ENCODE measurements at regions not wholly inside any gene's neighbourhood (a gene's known extent, or its start where the extent isn't known, plus 50 kb on each side); places are given as distances from the start of the nearest gene placed in this dataset.
"Not testable (repeated sequence)": the region's sequence is repeated elsewhere in the genome, so short reads cannot be mapped to it uniquely, and the experiment has no call there.

GRCh38 chr2:367246-367645 lies 79.4 kb upstream of the ALKAL2 start:
- no peak for FAIRE-seq
- no peak for DNase-seq (ENCODE audit: extremely low spot score, insufficient read length, low read depth)

GRCh38 chr2:366706-367105 lies 78.8 kb upstream of the ALKAL2 start:
- no peak for DNase-seq (ENCODE audit: extremely low spot score, insufficient read length, low read depth)
- no peak for FAIRE-seq

- FAIRE-seq (no peak), DNase-seq (ENCODE audit: extremely low spot score, insufficient read length, low read depth) (no peak)
Measured at GRCh38 chr2:365367-366275, 77.7 kb upstream of the ALKAL2 start.

GRCh38 chr2:363824-364470 lies 76.1 kb upstream of the ALKAL2 start:
- FAIRE-seq = no peak
- no peak for DNase-seq (ENCODE audit: extremely low spot score, insufficient read length, low read depth)

- FAIRE-seq = no peak
- DNase-seq (ENCODE audit: extremely low spot score, insufficient read length, low read depth) = no peak
Measured at GRCh38 chr2:362924-363323, 75.0 kb upstream of the ALKAL2 start.

GRCh38 chr2:360124-360523 lies 72.2 kb upstream of the ALKAL2 start:
- FAIRE-seq (no peak), DNase-seq (ENCODE audit: extremely low spot score, insufficient read length, low read depth) (no peak)

- DNase-seq (ENCODE audit: extremely low spot score, insufficient read length, low read depth) (no peak), FAIRE-seq (no peak)
Measured at GRCh38 chr2:359047-359446, 71.2 kb upstream of the ALKAL2 start.

GRCh38 chr2:357811-358210 lies 69.9 kb upstream of the ALKAL2 start:
- DNase-seq (ENCODE audit: extremely low spot score, insufficient read length, low read depth) (no peak), FAIRE-seq (no peak)

GRCh38 chr2:356304-356703 lies 68.4 kb upstream of the ALKAL2 start:
- DNase-seq (ENCODE audit: extremely low spot score, insufficient read length, low read depth); FAIRE-seq: not testable (repeated sequence)

- FAIRE-seq (no peak), DNase-seq (ENCODE audit: extremely low spot score, insufficient read length, low read depth) (no peak)
Measured at GRCh38 chr2:355773-356172, 67.9 kb upstream of the ALKAL2 start.

GRCh38 chr2:352696-353095 lies 64.8 kb upstream of the ALKAL2 start:
- FAIRE-seq (no peak), DNase-seq (ENCODE audit: extremely low spot score, insufficient read length, low read depth) (no peak)

GRCh38 chr2:349390-349789 lies 61.5 kb upstream of the ALKAL2 start:
- DNase-seq (ENCODE audit: extremely low spot score, insufficient read length, low read depth) (no peak), FAIRE-seq (no peak)

- DNase-seq (ENCODE audit: extremely low spot score, insufficient read length, low read depth) = no peak
- FAIRE-seq = no peak
Measured at GRCh38 chr2:348361-348916, 60.5 kb upstream of the ALKAL2 start.

- no peak for DNase-seq (ENCODE audit: extremely low spot score, insufficient read length, low read depth)
- FAIRE-seq = no peak
Measured at GRCh38 chr2:344811-345210, 56.9 kb upstream of the ALKAL2 start.

- FAIRE-seq = no peak
- no peak for DNase-seq (ENCODE audit: extremely low spot score, insufficient read length, low read depth)
Measured at GRCh38 chr2:343355-343754, 55.5 kb upstream of the ALKAL2 start.

- no peak for DNase-seq (ENCODE audit: extremely low spot score, insufficient read length, low read depth)
- FAIRE-seq = no peak
Measured at GRCh38 chr2:341912-342311, 54.0 kb upstream of the ALKAL2 start.

- DNase-seq (ENCODE audit: extremely low spot score, insufficient read length, low read depth) (no peak), FAIRE-seq (no peak)
Measured at GRCh38 chr2:341017-341542, 53.2 kb upstream of the ALKAL2 start.
